Erythroblast (primary cell): ENCODE measurements at regions not wholly inside any gene's neighbourhood (a gene's known extent, or its start where the extent isn't known, plus 50 kb on each side); places are given as distances from the start of the nearest gene placed in this dataset.

Experiments used
- GATA1 ChIP-seq: IDR thresholded peaks from 2 replicates; pipeline ENCODE4 v1.6.1; 2011; ENCODE audit warnings: low read depth, mild to moderate bottlenecking, control low read depth, low read length, moderate library complexity
- POLR2A ChIP-seq: IDR thresholded peaks from 2 replicates; pipeline ENCODE4 v1.6.1; 2011; ENCODE audit warnings: mild to moderate bottlenecking, low read length

GRCh38 chr16:49097964-49098363, 183.7 kb downstream of the CBLN1 start:
- TF ChIP-seq POLR2A (no peak), GATA1 (no peak)
